RPMI8226 (cell line): ENCODE measurements at regions not wholly inside any gene's neighbourhood (a gene's known extent, or its start where the extent isn't known, plus 50 kb on each side); places are given as distances from the start of the nearest gene placed in this dataset.

Experiments used
- DNase-seq: peaks from one replicate; pipeline ENCODE4 v3.0.0-alpha.2; 2015

DNA sequence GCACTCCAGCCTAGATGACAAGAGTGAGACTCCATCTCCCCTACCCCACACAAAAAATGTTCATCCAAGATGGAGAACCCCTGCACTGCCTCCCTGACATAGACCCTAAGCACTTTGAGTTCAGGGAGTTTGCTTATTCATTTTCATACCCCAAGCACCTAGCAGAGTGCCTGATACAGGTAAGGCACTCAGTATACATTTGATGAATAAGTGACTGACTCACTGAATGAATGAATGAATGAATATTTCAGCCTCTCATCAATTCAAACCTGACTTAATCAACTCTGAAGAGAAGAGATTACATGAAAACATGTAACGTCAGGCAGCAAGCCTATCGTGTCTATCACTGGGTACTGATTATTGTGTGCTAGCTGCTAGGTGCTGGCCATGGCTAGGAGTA lies 121.3 kb upstream of the GADD45A start:
- DNase-seq: no peak

GRCh38 chr1:67564193-67564592 lies 120.8 kb upstream of the GADD45A start:
- DNase-seq: no peak

GRCh38 chr1:67566803-67567377 lies 118.1 kb upstream of the GADD45A start:
- no peak for DNase-seq

- no peak for DNase-seq
Observed at GRCh38 chr1:67570486-67571143, 114.4 kb upstream of the GADD45A start.

GRCh38 chr1:67571406-67571805 lies 113.6 kb upstream of the GADD45A start:
- DNase-seq: no peak

DNA sequence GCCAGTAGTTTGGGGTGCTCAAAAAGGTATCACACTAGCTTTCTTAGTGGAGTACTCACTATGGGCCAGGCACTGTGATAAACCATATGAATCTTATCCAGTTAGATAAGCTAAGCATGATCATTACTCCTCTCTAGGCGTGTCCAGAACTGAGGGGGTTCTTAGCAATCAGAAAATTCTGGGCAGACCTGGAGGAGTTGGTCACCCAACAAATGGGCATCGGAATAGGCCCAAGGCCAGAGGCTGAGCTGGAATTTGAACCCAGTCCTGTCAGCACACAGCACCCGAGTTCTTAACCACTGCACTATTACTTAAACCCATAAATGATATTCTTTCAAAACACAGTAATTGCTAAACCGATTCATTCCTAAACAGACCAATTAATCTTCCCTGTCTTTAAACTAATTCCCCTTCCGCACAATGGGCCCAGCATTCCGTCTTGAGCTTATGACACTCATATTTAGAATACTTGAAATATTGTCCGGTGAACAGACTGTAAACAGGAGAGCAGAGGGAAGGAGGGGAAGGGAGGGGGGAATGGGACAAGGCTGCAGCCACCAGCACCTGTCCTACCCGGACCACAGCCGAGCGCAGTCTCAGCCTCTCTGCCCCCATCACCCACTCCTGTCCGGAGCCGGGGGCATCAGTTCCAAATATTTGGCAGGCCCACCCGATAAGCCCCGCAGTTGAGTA lies 113.0 kb upstream of the GADD45A start:
- DNase-seq: no peak

- DNase-seq: peak; percentile 64
Observed at GRCh38 chr1:67572594-67573221, 112.3 kb upstream of the GADD45A start.

- no peak for DNase-seq
Observed at GRCh38 chr1:67573311-67573872, 111.6 kb upstream of the GADD45A start.

DNA sequence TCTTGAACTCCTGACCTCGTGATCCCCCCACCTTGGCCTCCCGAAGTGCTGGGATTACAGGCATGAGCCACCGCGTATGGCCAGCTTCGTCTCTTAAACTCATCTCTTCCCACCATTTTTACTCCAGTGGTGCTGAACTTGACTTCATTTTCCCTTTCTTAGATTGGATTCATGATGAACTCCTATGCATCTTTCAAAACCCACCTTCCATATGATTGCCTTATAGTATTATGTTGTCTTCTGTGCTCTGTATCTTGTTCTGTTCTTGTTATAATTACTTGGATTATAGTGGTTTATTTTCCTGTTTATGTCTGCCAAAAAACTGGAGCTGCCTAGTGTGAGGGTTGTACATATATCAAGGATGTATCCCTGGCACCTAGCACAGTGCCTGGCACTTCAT lies 110.8 kb upstream of the GADD45A start:
- no peak for DNase-seq

GRCh38 chr1:67575861-67576260 lies 109.1 kb upstream of the GADD45A start:
- no peak for DNase-seq

DNA sequence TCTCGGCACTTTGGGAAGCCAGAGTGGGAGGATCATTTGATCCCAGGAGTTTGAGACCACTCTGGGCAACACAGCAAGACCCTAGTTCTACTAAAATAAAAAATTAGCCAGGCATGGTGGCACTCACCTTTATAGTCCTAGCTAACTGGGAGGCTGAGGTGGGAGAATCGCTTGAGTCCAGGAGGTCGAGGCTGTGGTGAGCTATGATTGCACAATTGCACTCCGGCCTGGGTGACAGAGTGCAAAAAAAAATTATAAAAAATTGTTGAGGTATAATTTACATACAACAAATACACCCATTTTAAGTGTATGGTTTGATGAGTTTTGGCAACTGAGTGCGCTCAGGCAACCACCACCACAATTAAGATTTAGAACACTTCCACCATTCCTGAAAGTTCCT lies 108.5 kb upstream of the GADD45A start:
- no peak for DNase-seq

DNA sequence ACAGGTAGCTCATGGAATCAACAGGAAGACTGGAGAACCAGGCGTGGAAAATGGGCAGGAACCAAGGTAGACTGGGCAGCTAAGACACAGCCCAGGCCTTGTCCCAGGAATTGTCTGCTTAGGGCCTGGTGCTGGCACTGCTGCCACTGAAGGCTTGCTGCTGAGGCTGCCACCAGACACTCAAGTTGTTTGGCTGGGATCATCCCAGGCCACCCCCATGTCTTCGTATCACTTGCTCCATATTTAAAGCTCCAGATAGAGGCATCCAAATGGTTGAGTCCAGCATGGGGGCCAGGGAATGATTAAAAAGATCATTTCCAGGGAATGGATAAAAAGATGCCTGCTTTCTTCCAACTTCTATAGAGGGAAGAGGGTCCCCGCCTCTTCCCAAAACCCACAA lies 107.4 kb upstream of the GADD45A start:
- DNase-seq: no peak

DNA sequence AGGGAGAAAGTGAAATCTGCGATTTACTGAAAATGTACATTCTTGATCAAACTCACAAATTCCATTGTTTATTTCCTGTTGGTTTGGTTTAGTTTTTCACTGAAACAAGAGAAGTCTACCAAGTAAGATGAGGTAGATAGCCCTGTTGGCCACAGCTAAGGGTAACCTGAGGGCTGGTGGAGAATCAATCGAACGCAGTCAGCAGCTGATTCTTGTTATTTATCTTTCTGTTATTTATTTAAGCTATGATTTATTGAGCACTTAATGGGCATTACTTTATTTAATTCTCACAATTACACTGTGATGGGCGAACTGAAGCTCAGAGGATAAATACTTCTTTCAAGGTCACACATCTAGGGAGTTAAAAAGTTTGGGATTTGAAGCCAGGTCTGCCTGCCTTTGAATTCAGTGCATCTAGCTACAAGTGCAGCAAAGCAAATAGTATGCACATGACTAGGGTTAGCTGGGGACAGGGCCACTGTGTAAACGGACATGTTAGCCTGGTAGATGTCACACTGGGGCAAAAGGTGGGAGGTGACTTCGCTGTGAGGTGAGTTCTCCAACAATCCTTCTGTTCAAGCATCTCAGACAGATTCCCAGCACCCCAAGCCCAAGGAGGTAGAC lies 106.5 kb upstream of the GADD45A start:
- no peak for DNase-seq

DNA sequence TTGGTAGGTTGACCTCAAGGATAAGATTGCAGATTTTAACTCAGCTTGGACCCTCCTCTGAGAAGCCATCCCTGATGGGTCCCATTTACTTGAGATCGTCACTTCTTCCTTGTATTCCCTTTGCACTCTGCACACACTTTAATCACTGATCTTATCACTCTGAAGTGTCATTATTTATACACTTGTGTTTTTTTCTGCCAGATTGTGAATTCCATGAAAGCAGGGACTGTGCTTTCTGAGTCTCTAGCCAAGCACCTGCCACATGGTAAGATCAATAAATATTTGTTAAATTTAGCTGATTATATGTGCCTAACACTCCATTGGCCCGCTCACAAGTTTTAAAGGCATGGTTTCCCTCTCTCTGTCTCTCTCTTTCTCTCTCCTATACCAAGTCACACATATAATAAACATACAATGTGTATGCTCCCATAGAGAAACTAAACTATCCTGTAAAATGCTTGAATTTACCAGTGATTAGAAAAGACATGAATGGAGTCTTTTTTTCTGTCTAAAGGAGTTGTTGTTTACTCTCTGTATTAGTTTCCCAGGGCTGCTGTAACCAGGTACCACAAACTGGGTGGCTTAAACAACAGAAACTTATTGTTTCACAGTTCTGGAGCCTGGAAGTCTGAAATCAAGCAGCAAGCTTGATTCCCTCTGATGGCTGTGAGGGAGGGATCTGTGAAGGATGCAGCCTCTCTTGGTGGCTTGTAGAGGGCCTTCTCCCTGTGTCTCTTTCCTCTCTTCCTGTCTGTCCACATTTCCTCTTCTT lies 105.2 kb upstream of the GADD45A start:
- DNase-seq: no peak

- DNase-seq: no peak
Observed at GRCh38 chr1:67580691-67581403, 104.2 kb upstream of the GADD45A start.

DNA sequence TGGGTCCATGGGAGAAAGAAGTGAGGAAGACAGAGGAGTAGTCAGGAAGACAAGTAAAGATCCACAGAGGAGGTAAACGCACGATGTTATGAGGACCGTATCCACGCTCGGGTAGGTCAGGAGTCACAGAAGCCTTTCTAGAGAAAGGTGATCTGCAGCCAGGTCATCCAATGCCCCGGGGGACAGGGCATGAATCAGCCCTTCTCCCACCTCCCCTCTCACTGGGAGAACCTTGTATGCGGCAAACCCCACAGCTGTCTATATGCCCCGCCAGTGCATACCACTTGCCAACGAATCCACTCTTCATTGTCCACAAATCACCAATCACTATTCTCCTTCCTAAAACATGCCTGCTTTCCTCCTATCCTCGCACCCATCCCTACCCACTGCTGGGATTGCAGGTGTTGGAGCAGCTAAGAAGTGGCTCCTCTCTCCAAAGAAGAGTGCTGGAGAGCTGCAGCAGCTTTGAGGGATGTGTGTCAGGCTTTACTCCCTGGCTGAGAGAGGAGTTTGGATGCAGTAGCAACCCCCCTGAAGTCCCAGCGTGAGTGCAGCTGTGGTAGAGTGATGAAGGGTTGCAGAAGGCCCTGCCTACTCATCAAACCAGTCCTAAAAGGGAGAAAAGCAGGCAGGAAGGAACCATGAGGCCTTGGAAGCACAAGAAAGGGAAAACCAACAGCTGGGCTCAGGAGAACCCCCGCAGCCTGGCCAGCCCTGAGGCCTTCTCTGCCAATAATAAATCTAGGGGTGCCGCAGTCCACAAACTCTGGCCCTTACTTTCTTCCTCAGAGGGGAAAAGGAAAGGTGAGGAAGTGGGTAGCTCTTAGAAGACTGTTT lies 102.2 kb upstream of the GADD45A start:
- DNase-seq: no peak

DNA sequence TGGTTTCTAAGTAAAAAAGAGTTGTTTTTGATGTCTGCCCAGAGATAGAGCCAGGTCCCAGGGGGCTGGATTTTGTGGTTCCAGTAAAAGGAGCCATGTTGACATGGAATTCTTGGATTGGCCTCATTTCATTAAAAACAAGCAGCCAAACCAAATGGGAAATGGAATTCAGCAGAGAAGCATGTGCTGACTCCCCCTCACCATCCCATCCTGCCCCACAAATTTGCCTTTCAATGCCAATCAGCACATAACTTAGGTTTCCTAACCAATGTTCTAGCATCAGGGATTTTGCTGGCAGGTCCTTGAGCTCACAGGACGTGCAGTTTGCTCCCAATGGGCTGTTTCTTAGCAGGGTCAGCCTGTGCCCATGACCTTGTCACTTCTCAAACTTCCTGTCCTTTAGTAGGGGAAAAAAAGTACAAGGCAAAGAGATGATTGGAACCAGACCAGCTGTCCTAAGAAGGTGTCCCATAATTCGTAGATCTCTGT lies 101.5 kb upstream of the GADD45A start:
- DNase-seq: no peak

GRCh38 chr1:67584938-67585337 lies 100.1 kb upstream of the GADD45A start:
- DNase-seq: no peak

- no peak for DNase-seq
Observed at GRCh38 chr1:67586596-67586995, 98.4 kb upstream of the GADD45A start.

DNA sequence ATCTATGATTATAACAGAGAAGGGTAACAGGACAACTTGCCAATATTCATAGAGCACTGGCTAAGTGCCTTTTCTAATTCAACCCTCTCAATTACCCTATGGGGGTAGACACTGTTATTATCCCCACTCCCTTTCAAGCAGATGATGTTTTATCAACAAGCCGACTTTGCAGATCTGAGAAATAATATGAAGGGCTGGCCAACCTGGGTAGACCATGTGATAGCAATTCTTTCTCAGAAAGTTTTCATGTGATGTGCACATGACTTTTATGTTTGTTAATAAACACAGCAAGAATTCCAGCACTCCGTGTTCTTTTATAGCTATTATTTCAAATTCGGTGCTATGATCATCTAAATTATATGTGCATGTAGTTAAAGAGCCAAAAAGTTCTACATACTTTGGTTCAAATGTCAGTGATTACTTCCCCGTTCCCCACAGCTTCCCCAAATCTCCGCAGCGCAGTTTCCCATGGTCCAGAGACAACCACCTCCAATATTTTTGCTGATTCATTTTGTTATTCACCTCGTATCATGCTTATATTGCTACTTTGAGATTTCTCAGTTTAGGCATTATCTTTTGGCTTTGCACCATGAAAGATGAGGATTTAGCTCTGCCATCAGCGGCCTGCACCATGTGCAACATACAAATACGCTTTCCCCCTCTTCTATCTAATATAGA lies 96.7 kb upstream of the GADD45A start:
- no peak for DNase-seq
